GM21423 (cell line): ENCODE measurements at regions not wholly inside any gene's neighbourhood (a gene's known extent, or its start where the extent isn't known, plus 50 kb on each side); places are given as distances from the start of the nearest gene placed in this dataset.

Experiments
- ATAC-seq: cut with Tn5 transposase; IDR thresholded peaks from one replicate; pipeline ENCODE4 v1.9.1; 2021; ENCODE audit warnings: mild to moderate bottlenecking, moderate library complexity; ENCODE audit not compliant: unreplicated experiment

GRCh38 chr2:8572712-8573233, 109.1 kb upstream of the ID2 start:
- ATAC-seq, result no peak

- no peak for ATAC-seq
These were observed 108.5 kb upstream of the ID2 start for GRCh38 chr2:8573234-8573941.

GRCh38 chr2:8573942-8574195, 108.0 kb upstream of the ID2 start:
- no peak for ATAC-seq

- peak; percentile 47 for ATAC-seq
These were observed 107.4 kb upstream of the ID2 start for GRCh38 chr2:8574196-8575037.

DNA sequence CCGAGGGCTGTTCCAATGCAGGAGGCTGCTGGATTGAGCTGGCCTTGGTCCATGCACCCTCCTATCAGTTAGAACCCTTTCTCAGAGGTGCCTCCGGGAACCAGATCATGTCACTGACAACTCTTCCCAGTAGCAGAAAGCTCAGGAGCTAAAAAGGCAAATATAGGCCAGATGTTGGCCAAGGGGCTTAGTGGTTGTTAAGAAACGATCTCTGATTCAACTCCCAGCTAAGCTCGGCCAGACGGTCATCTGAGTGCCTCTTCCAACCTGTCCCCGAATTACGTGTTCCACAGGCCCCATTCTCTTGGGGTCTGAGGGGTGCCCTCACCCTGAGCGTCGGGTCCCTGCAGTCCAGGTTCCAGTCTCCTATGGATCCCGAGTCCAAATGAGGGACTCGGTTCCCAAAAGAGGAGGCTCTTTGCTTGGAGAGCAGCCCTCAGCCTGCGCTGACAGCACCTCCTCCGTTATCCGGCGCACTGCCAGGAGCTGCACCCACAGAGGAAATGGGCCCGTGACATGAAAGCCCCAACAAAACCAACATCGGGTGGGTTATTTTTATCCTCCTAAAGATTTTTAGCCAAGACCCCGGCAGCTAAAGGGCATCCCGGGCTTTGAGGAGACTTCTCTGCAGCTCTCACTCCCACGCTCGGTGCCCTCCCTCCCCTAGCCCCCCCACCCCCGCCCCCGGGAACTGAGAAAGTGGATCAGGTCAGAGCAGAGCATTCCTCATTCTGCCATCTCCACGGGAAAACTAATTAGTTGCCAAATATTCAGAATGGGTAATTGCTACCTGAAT, 106.6 kb upstream of the ID2 start:
- ATAC-seq, result peak; percentile 33

DNA sequence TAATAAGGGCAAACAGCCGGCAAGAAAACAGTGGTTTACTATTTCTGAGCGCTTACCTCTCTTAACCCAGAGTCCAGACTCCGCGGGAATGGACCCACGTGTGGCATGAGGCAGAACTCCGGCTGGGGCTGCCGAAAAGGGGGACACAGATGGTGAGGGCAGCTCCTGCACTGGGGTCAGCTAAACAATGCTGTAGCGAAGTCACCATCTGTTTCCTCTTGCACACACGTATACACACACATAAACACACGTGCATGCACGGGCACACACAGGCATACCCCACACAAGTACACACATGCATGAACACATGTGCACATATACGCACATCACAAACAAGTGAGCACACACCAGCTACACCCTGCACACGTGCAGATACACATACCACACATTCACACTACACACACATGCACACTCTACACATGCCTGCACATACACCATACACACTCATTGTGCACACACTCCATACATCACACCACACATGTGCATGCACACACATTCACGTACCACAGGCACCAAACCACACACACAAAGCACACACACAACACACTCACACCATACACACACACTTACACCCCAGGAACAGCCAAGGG, 105.9 kb upstream of the ID2 start:
- no peak for ATAC-seq

- peak; percentile 31 for ATAC-seq
These were observed 105.2 kb upstream of the ID2 start for GRCh38 chr2:8576525-8577167.

DNA sequence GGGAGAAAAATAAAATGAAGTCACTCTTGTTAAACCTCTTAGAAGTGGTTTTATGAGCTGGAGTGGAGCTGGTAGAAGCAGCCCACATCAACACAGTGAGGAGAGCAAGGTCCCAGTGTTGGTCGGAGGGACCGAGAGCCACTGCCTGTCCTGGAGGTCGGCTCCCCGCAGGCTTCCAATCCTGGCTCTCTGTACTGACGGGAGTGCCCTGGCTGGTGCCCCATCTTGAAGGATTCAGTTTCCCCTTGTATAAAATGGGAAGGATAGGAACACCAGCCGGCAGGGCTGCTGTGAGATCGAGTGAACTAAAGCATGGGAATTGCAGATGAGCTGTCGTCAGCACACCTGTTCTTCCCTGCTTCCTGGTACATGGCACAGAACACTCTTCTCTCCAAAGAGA, 104.3 kb upstream of the ID2 start:
- ATAC-seq, result no peak

- ATAC-seq, result no peak
These were observed 103.3 kb upstream of the ID2 start for GRCh38 chr2:8578335-8579244.

DNA sequence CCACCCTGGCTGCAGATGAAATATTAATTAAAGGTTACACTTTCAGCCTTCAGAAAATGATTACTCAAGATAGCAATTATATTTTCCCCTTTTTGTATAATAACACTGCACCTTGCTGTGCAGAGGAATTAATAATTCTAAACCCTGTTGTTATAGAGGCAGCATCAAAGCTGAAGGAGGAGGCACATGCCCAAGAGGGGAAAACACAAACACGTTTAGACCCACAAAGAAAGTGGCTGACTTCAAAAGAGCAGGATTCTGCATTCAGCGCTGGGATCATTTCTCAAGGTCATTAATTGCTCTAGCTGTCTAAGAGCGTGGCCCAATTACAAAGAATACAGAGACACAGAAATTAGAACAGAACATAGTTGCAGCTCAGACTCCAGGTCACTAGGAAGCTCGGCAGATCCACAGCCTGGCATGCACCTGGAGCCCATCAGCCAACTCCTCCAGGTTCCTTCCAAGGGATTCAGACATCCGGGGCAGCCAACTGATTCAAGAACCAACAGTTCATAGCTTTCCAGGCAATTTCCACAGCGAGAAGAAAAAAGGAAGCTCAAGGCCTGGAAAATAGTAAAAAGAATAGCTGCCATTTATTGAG, 102.3 kb upstream of the ID2 start:
- ATAC-seq, result no peak

DNA sequence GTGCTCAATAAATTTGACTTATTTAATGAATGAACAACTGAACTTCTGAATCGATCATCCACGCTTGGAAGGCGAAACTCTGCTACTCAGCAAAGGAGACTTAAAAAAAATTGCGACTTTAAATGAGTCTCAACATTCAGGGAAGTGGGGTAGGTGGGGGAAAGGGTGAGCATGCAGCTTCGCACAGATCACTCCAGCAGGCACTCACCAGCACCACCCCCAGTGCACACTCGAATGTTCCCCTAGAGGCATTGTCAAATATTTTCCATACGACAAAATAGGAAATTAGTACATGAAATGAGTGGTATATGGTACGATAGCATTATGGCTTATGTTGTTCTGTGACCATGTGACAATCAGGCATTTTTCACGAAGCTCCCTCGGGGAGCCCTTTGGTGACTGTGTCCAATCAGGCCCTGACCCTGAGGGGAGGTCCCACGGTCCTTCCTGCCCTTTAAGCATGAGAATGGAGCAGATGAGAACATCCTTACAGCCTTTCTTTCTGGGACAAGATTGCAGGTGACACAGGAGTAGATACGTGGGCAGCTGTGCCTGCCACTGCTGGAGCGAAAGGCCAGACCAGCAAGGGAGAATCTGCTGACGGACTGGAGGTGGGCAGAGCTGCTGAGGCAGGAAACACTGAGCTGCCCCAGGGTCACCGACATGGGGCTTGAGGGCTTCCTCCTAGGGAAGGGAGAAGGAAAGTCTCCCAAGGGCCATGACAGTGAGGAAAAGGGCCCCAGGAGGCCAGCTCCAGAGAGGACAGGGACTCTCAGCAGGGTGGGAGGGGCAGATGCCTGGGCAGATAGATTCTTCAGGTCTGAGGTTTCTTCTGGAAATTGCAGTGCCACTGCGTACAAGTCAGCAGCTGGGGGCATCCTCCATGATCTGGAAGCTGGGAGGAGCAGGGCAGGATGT, 101.3 kb upstream of the ID2 start:
- ATAC-seq, result no peak

GRCh38 chr2:8581234-8581561, 100.7 kb upstream of the ID2 start:
- ATAC-seq, result no peak

GRCh38 chr2:8581601-8582041, 100.2 kb upstream of the ID2 start:
- no peak for ATAC-seq

DNA sequence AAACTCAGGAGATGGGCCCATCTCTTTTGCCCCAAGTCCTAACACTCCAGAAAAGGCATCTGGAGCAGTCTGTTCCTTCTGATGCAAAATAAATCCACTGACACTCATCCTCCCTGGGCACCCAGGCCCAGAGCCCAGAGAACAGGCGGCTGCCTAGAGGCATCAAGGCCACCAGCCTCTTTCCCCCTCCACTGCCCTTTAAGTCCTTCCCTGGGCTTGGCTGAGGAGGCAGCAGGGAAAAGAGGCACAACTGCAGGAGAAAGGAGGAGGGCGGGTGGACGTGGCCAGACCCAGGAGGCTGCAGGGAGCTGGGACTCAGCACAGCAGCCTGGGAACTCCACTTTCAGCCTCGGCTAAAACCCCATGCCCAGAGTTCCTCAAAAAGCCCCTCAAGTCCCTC, 99.7 kb upstream of the ID2 start:
- ATAC-seq, result no peak

DNA sequence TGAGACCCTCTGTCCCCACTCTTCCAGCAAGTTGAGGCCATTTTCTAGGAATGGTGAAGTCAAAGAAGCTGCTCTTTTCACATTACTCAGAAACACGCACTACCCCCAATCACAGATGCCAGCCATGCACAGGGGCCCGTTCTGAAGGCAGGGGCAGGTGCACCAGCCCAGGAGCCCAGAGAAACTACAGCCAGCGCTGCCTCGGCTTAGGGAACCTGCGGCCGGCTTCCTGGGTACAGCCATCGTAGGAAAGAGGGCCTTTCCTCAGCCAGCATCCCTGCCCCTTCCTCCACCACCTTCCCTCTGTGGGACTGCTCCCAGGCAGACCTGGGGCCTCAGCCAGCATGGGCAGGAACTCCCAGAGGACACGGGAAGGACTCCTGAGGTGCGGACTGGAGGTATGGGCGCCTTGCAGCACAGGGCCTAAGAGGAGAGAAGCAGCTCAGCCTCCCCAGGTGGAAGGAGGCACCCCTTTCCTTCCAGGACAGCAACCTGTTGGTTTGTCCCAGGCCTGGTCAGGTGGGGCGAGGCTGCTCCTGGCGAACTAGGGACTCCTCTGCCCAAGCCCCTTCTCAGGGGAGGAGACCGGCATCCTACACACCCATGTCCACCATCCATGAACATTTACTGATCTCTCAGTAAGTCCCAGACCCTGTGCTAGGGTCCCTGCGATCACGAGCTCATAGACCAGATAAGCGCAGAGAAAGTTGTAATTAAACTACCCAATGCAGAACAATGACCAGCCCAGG, 99.0 kb upstream of the ID2 start:
- ATAC-seq, result peak; percentile 2

DNA sequence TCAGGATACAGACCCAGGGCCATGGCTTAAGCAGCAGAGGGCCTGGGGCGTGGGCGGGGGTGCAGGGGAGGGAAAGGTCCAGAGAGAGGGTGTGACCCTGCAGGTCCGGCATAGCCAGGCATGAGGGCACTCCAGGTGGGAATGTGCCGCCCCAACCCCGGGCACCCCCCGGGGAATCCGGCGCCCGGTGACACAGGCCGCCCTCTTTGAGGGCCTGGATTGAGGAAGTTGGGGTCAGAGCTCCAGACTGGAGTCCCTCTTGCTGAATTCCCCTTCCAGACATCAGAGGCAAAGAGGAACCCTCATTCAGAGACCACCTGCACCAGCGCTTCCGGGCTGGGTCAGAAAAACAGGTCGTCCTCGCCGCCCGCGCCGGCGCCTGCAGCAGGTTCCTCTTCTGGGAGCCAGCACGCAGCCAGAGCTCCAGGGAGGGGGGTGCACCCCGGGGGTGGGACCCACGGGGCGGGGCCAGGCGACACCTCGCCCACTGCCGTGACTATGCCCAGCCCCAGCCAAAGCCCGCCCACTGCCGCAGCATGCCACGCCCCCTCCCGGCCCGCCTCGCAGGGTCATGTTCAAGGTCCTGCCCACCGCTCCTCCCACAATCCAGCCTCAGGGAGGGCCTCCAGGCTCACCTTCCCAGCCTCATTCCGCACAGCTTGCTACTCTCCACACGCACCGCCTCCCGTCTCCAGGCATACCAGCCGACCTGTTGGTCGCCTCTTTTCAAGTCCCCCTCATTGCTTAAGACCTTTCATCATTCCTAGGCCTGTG, 98.3 kb upstream of the ID2 start:
- ATAC-seq, result peak; percentile 74
